ENCODE measurements at regions not wholly inside any gene's neighbourhood (a gene's known extent, or its start where the extent isn't known, plus 50 kb on each side); places are given as distances from the start of the nearest gene placed in this dataset.

DNA sequence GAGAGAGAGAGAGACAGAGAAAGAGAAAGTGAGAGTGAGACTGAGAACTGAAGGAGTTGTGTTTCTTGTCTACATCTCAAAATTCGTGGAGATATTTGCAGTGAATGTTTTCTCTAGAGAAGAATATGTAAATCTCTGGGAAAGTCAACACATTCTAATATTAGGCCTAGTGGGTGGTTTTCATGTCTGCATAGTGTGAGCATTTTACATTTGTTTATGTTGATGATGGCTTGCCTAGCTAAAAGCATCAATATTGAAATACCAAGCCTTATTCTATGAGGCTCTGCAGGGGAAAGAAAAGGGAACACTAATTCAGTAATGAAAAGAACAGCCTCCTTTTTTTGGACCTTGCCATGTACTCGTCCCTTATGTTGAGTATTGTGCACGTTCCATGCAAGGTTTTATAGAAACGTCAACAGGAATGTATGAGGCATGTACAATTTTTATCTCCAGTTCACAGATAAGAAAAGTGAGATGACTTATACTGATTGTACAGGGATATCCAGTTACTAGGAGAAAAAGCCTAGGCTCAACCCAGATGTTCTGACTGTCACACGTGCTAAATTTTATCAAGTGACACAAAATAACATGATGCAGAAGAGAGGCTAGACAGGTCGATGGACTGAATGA, 1288.9 kb upstream of the SLC10A2 start:
- no peak overlapping the region for H3K9ac ChIP-seq (ENCODE audit: low read depth, low read length)
- H3K4me1 ChIP-seq (ENCODE audit: insufficient read depth, low read length): no peaks in the 10 kb centered on the region
- H3K36me3 ChIP-seq (ENCODE audit: insufficient read depth, low read length): no peaks in the 10 kb centered on the region
- no peaks in the 10 kb centered on the region; the same call in 1 of the 2 replicates for H3K9me3 ChIP-seq (ENCODE audit: control insufficient read depth, insufficient read depth, low read length)

GRCh38 chr13:104327211-104327610, 1261.0 kb upstream of the SLC10A2 start:
- Histone ChIP-seq H3K36me3 (ENCODE audit: insufficient read depth, low read length) (no peaks in the 10 kb centered on the region), H3K9ac (ENCODE audit: low read depth, low read length) (no peak overlapping the region), H3K9me3 (ENCODE audit: control insufficient read depth, insufficient read depth, low read length) (no peaks in the 10 kb centered on the region), H3K4me1 (ENCODE audit: insufficient read depth, low read length) (no peaks in the 10 kb centered on the region)

DNA sequence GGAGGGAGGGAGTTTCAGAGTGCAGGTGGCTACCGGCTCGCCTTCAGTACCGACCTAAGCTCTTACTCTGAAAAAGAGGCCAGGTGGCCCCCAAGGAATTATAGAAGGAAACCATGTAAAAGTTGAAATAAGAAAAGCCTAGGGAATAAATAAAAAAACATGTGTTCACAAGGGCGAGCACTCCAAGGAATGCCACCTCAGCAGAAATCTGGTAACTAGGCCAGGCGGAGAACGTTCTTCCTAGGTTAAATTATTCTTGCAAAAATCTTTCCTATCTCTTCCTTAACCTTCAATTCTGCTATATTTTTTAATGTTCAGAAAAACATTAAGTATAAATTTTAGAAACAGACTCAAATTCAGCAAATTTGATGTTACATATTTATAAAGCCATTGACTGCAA, 1260.3 kb upstream of the SLC10A2 start:
- Histone ChIP-seq H3K9me3 (ENCODE audit: control insufficient read depth, insufficient read depth, low read length) (no peaks in the 10 kb centered on the region), H3K9ac (ENCODE audit: low read depth, low read length) (no peak overlapping the region), H3K36me3 (ENCODE audit: insufficient read depth, low read length) (no peaks in the 10 kb centered on the region), H3K4me1 (ENCODE audit: insufficient read depth, low read length) (no peaks in the 10 kb centered on the region)

DNA sequence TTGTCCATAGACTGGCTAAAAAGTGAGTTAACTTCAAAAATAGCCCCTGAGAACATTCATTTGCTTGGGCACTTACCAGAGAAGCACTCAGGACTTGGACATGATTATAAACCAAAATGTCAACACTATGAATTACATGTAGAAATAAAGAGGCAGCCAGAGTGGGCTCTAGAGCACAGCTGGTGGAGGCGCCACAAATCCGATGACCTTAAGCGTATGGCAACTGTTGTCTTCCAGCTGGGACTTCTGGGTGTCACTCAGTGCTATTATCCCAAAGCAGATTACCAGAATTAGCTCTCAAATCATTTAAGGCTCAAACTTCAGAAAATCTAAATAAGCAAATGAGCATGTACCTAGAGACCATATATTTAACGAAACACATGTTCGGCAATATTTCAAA, 1255.5 kb upstream of the SLC10A2 start:
- Histone ChIP-seq H3K9me3 (ENCODE audit: control insufficient read depth, insufficient read depth, low read length) (no peaks in the 10 kb centered on the region), H3K4me1 (ENCODE audit: insufficient read depth, low read length) (no peaks in the 10 kb centered on the region), H3K36me3 (ENCODE audit: insufficient read depth, low read length) (no peaks in the 10 kb centered on the region), H3K9ac (ENCODE audit: low read depth, low read length) (no peak overlapping the region)

DNA sequence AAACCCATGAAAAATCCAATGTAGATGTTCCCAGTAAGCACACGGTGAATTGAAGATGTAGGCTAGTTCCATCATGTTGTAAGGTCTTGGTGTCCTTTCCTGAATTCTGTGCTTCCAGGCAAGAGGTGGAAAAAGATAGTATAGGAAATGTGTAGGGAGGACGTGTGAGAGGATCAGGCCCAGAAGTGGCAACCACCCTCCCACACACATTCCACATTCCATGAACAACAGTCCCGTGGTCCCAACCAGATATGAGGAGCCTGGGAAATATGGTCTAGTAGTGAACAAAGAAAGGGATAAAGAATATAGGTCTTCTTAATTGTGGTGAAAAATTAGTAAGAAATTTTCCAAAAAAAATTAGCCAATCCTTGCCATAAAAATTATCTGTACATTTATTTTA, 1254.2 kb upstream of the SLC10A2 start:
- Histone ChIP-seq H3K9ac (ENCODE audit: low read depth, low read length) (no peak overlapping the region), H3K36me3 (ENCODE audit: insufficient read depth, low read length) (no peaks in the 10 kb centered on the region), H3K9me3 (ENCODE audit: control insufficient read depth, insufficient read depth, low read length) (no peaks in the 10 kb centered on the region), H3K4me1 (ENCODE audit: insufficient read depth, low read length) (no peaks in the 10 kb centered on the region)

DNA sequence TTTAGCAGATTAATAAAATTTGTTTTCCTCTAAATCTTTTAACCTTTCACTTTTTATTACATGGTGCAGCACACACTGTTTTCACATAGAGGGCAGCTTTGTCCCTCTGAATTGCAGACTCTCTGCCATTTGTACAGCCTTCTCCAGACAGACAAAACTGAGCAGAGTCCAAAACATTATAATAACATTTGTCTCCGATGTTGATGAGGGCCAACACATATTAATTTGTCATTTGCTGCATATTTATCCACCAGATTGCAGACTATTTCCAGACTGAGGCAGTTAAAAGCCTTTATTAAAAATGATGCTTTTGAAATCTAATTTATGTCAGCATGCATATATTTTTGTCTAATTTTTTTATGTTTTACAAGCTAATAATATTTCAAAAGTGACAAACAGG, 1251.9 kb upstream of the SLC10A2 start:
- Histone ChIP-seq H3K36me3 (ENCODE audit: insufficient read depth, low read length) (no peaks in the 10 kb centered on the region), H3K9me3 (ENCODE audit: control insufficient read depth, insufficient read depth, low read length) (no peaks in the 10 kb centered on the region), H3K4me1 (ENCODE audit: insufficient read depth, low read length) (no peaks in the 10 kb centered on the region), H3K9ac (ENCODE audit: low read depth, low read length) (no peak overlapping the region)

DNA sequence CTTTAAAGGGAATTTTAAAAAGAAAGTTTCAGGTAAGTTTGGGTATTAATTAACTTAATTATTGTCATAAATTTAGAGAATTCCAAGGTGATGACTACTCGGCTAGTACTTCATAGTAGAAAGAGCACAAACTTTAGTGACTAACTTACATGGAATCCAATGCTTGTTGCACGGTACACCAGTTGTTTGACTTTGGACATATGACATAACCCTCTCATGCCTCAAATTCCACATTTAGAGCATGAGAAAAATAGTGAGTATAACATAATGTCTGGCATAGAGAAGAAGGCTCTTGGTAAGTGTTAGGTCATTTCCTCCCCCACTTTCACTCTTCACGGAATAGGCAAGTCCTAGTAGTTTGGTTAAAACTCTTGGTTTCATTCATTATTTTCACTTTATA, 1249.4 kb upstream of the SLC10A2 start:
- Histone ChIP-seq H3K9ac (ENCODE audit: low read depth, low read length) (no peak overlapping the region), H3K4me1 (ENCODE audit: insufficient read depth, low read length) (no peaks in the 10 kb centered on the region), H3K36me3 (ENCODE audit: insufficient read depth, low read length) (no peaks in the 10 kb centered on the region), H3K9me3 (ENCODE audit: control insufficient read depth, insufficient read depth, low read length) (no peaks in the 10 kb centered on the region)

- Histone ChIP-seq H3K36me3 (ENCODE audit: insufficient read depth, low read length) (no peaks in the 10 kb centered on the region), H3K9ac (ENCODE audit: low read depth, low read length) (no peak overlapping the region)
These were observed 1248.8 kb upstream of the SLC10A2 start for GRCh38 chr13:104314926-104315535.

GRCh38 chr13:104314321-104314720, 1248.1 kb upstream of the SLC10A2 start:
- no peak overlapping the region for H3K9ac ChIP-seq (ENCODE audit: low read depth, low read length)
- no peaks in the 10 kb centered on the region for H3K9me3 ChIP-seq (ENCODE audit: control insufficient read depth, insufficient read depth, low read length)
- H3K36me3 ChIP-seq (ENCODE audit: insufficient read depth, low read length): no peaks in the 10 kb centered on the region
- no peaks in the 10 kb centered on the region for H3K4me1 ChIP-seq (ENCODE audit: insufficient read depth, low read length)

More at GRCh38 chr13:104314926-104315535, 1248.8 kb upstream of the SLC10A2 start:
- H3K4me1 ChIP-seq (ENCODE audit: insufficient read depth, low read length): no peaks in the 10 kb centered on the region
- H3K9me3 ChIP-seq (ENCODE audit: control insufficient read depth, insufficient read depth, low read length): no peaks in the 10 kb centered on the region

GRCh38 chr13:104310861-104311260, 1244.6 kb upstream of the SLC10A2 start:
- no peaks in the 10 kb centered on the region for H3K4me1 ChIP-seq (ENCODE audit: insufficient read depth, low read length)

GRCh38 chr13:104309431-104309830, 1243.2 kb upstream of the SLC10A2 start:
- Histone ChIP-seq H3K36me3 (ENCODE audit: insufficient read depth, low read length) (no peaks in the 10 kb centered on the region), H3K9ac (ENCODE audit: low read depth, low read length) (no peak overlapping the region), H3K4me1 (ENCODE audit: insufficient read depth, low read length) (no peaks in the 10 kb centered on the region), H3K9me3 (ENCODE audit: control insufficient read depth, insufficient read depth, low read length) (no peaks in the 10 kb centered on the region)

More at GRCh38 chr13:104310861-104311260, 1244.6 kb upstream of the SLC10A2 start:
- Histone ChIP-seq H3K36me3 (ENCODE audit: insufficient read depth, low read length) (no peaks in the 10 kb centered on the region), H3K9ac (ENCODE audit: low read depth, low read length) (no peak overlapping the region), H3K9me3 (ENCODE audit: control insufficient read depth, insufficient read depth, low read length) (no peaks in the 10 kb centered on the region)

GRCh38 chr13:104301171-104301975, 1235.2 kb upstream of the SLC10A2 start:
- Histone ChIP-seq H3K4me1 (ENCODE audit: insufficient read depth, low read length) (no peaks in the 10 kb centered on the region), H3K9me3 (ENCODE audit: control insufficient read depth, insufficient read depth, low read length) (no peaks in the 10 kb centered on the region), H3K36me3 (ENCODE audit: insufficient read depth, low read length) (no peaks in the 10 kb centered on the region), H3K9ac (ENCODE audit: low read depth, low read length) (no peak overlapping the region)

- Histone ChIP-seq H3K36me3 (ENCODE audit: insufficient read depth, low read length) (no peaks in the 10 kb centered on the region), H3K9me3 (ENCODE audit: control insufficient read depth, insufficient read depth, low read length) (no peaks in the 10 kb centered on the region), H3K9ac (ENCODE audit: low read depth, low read length) (no peak overlapping the region), H3K4me1 (ENCODE audit: insufficient read depth, low read length) (no peaks in the 10 kb centered on the region)
These were observed 1230.9 kb upstream of the SLC10A2 start for GRCh38 chr13:104297075-104297474.

- Histone ChIP-seq H3K4me1 (ENCODE audit: insufficient read depth, low read length) (no peaks in the 10 kb centered on the region), H3K9ac (ENCODE audit: low read depth, low read length) (no peak overlapping the region), H3K36me3 (ENCODE audit: insufficient read depth, low read length) (no peaks in the 10 kb centered on the region), H3K9me3 (ENCODE audit: control insufficient read depth, insufficient read depth, low read length) (no peaks in the 10 kb centered on the region)
These were observed 1230.1 kb upstream of the SLC10A2 start for GRCh38 chr13:104296286-104296685.

DNA sequence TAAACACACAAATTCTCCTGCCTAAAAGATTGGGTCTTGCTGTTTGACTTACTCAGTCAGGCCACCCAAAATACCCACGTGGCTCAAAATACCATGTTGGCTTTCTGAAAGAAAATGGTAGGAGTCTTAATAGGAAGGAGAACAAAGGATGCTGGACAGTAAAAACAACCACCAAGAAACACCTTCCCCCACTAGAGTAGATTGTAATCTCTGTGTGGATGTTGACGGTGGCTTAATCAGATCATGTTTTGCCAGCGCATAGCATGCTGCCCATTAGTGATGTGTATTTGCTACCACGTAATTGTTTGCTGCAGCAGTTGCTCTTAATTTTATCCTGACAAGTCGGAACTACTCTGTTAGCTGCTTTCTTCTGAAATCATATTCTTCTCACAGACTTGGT, 1229.3 kb upstream of the SLC10A2 start:
- Histone ChIP-seq H3K9ac (ENCODE audit: low read depth, low read length) (no peak overlapping the region), H3K4me1 (ENCODE audit: insufficient read depth, low read length) (no peaks in the 10 kb centered on the region), H3K9me3 (ENCODE audit: control insufficient read depth, insufficient read depth, low read length) (no peaks in the 10 kb centered on the region), H3K36me3 (ENCODE audit: insufficient read depth, low read length) (no peaks in the 10 kb centered on the region)
